ENCODE measurements at regions not wholly inside any gene's neighbourhood (a gene's known extent, or its start where the extent isn't known, plus 50 kb on each side); places are given as distances from the start of the nearest gene placed in this dataset.

GRCh38 chr6:80482056-80482455 lies 375.6 kb downstream of the BCKDHB start:
- WGBS (ENCODE audit: missing lambda C conversion rate) = 79% methylated on average over 3 of the region's 3 CpGs
- ChIA-PET POLR2A (no interaction called here), CTCF (no interaction called here)
- ATAC-seq = no peak
- DNase-seq (ENCODE audit: low read depth in 1 of 2, low spot score in 1 of 2) = no peak
- Histone ChIP-seq H3K4me2 (no peak overlapping the region), H3K9me3 (no peaks in the 10 kb centered on the region), H3K27ac (no peak overlapping the region), H3K4me3 (no peak overlapping the region), H3K4me1 (no peaks in the 10 kb centered on the region)
- TF ChIP-seq RFX5 (IDR thresholded peaks at IDR 0.05) (no peak), MAFK (IDR thresholded peaks at IDR 0.05; ENCODE audit: partially characterized antibody) (peak; percentile 88)
- no peak for FAIRE-seq

- Histone ChIP-seq H3K4me3 (no peak overlapping the region), H3K9me3 (no peaks in the 10 kb centered on the region), H3K4me1 (no peaks in the 10 kb centered on the region), H3K27ac (no peak overlapping the region), H3K4me2 (no peak overlapping the region)
- TF ChIP-seq MYC (IDR thresholded peaks at IDR 0.05; ENCODE audit: borderline replicate concordance, low read length) = no peak
- no peak for DNase-seq (ENCODE audit: low read depth in 1 of 2, low spot score in 1 of 2)
- POLR2A ChIA-PET = no interaction called here
- FAIRE-seq = no peak
- CTCF ChIA-PET = interaction anchor here (0.6 kb wide), 1 partner anchor 76 kb away, joined by 3 read pairs; no protein-coding TSS in a partner anchor
- no peak for ATAC-seq
These were observed 374.1 kb downstream of the BCKDHB start for GRCh38 chr6:80480421-80481157.

GRCh38 chr6:80478030-80478429 lies 371.6 kb downstream of the BCKDHB start:
- Histone ChIP-seq H3K27ac (no peak overlapping the region), H3K4me2 (no peak overlapping the region), H3K4me3 (no peak overlapping the region), H3K9me3 (no peaks in the 10 kb centered on the region), H3K4me1 (no peaks in the 10 kb centered on the region)
- CTCF ChIA-PET = no interaction called here
- POLR2A ChIA-PET = no interaction called here
- WGBS (ENCODE audit: missing lambda C conversion rate) = 59% methylated on average over 1 of the region's 1 CpG
- DNase-seq (ENCODE audit: low read depth in 1 of 2, low spot score in 1 of 2) (no peak), FAIRE-seq (no peak), ATAC-seq (no peak)
- TF ChIP-seq TFCP2L1 (CRISPR knock-in tag; IDR thresholded peaks at IDR 0.05) (no peak), EP300 (IDR thresholded peaks at IDR 0.05) (no peak), MAFK (IDR thresholded peaks at IDR 0.05; ENCODE audit: partially characterized antibody) (peak; percentile 20), HEYL (CRISPR knock-in tag; IDR thresholded peaks at IDR 0.05) (no peak)

- WGBS (ENCODE audit: missing lambda C conversion rate) = 9% methylated on average over 3 of the region's 3 CpGs
- TF ChIP-seq CBX8 (IDR thresholded peaks at IDR 0.05) = no peak
- TF ChIP-seq E2F6 (IDR thresholded peaks at IDR 0.05; ENCODE audit: borderline replicate concordance, low read depth) = no peak
- no peak for TF ChIP-seq JUNB (IDR thresholded peaks at IDR 0.05)
- no peak for TF ChIP-seq TFCP2L1 (CRISPR knock-in tag; IDR thresholded peaks at IDR 0.05)
- TF ChIP-seq PBX3 (IDR thresholded peaks at IDR 0.05) = no peak
- TF ChIP-seq GATA3 (IDR thresholded peaks at IDR 0.05; ENCODE audit: borderline replicate concordance) = no peak
- TF ChIP-seq POLR2A (IDR thresholded peaks at IDR 0.05; ENCODE audit: low read length) = no peak
- TF ChIP-seq MYC (IDR thresholded peaks at IDR 0.05; ENCODE audit: borderline replicate concordance, low read length) = no peak
- TF ChIP-seq HMGXB4 (CRISPR knock-in tag; IDR thresholded peaks at IDR 0.05; ENCODE audit: borderline replicate concordance) = no peak
- no peak for TF ChIP-seq RCOR1 (IDR thresholded peaks at IDR 0.05; ENCODE audit: low read depth, low read length)
- TF ChIP-seq PHF8 (IDR thresholded peaks at IDR 0.05; ENCODE audit: borderline replicate concordance, low read depth) = no peak
- TF ChIP-seq MAZ (IDR thresholded peaks at IDR 0.05; ENCODE audit: borderline replicate concordance, low read depth, low read length) = no peak
- TF ChIP-seq EHMT2 (IDR thresholded peaks at IDR 0.05; ENCODE audit: low read depth) = no peak
- no peak for TF ChIP-seq MAX (IDR thresholded peaks at IDR 0.05)
- no peak for TF ChIP-seq NPAS2 (CRISPR knock-in tag; IDR thresholded peaks at IDR 0.05; ENCODE audit: borderline replicate concordance)
- TF ChIP-seq NFE2L2 (conservative IDR thresholded peaks at IDR 0.05; ENCODE audit: low read length) = no peak
- no peak for TF ChIP-seq EP300 (IDR thresholded peaks at IDR 0.05)
- TF ChIP-seq HOXB13 (CRISPR knock-in tag; IDR thresholded peaks at IDR 0.05; ENCODE audit: low read depth) = no peak
- TF ChIP-seq BCL3 (IDR thresholded peaks at IDR 0.05) = no peak
- CTCF ChIA-PET = no interaction called here
- FAIRE-seq (no peak), DNase-seq (ENCODE audit: low read depth in 1 of 2, low spot score in 1 of 2) (no peak), ATAC-seq (no peak)
- H3K9me3 ChIP-seq = no peaks in the 10 kb centered on the region
- H3K4me2 ChIP-seq = no peak overlapping the region
- no peak overlapping the region for H3K27ac ChIP-seq
- POLR2A ChIA-PET = no interaction called here
- no peak overlapping the region for H3K4me3 ChIP-seq
- no peaks in the 10 kb centered on the region for H3K4me1 ChIP-seq
These were observed 371.1 kb downstream of the BCKDHB start for GRCh38 chr6:80477591-80477990.
